Panc1 (cell line): ENCODE measurements at regions not wholly inside any gene's neighbourhood (a gene's known extent, or its start where the extent isn't known, plus 50 kb on each side); places are given as distances from the start of the nearest gene placed in this dataset.

Source experiments
- ATAC-seq: fragments of 200-7000 bp; cut with Tn5 transposase; 2 replicates; pipeline ENCODE4 v1.9.1; 2020; ENCODE audit warnings: mild to moderate bottlenecking, moderate library complexity
- BruUV-seq: library from RNA; stranded (reverse); fragments of 400-500 nt; replicated peaks from 2 replicates; lab custom pipeline; 2021; lab: Mats Ljungman, UMichigan
- CTCF ChIA-PET: fragments of 300-600 bp; sonication (Branson Sonifier 250); formaldehyde crosslinking; loops from one replicate; lab custom pipeline; 2022; ENCODE audit warnings: antibody characterized with exemption; lab: Charles Lee
- POLR2A ChIA-PET: fragments of 300-600 bp; sonication (Branson Sonifier 250); formaldehyde crosslinking; loops from one replicate; lab custom pipeline; 2022; ENCODE audit warnings: antibody characterized with exemption; lab: Charles Lee
- DNase-seq: peaks from one replicate; pipeline ENCODE4 v3.0.0-alpha.2; 2010; ENCODE audit warnings: low read depth, low spot score
- H3K27ac ChIP-seq: 2 replicates; pipeline ENCODE4 v1.5.1; 2011; ENCODE audit warnings: mild to moderate bottlenecking, low read length, inconsistent platforms
- H3K27me3 ChIP-seq: fragments of 200-500 bp; sonication (Bioruptor generic); 2 replicates; pipeline ENCODE4 v1.6.0; 2014; ENCODE audit warnings: low read length, inconsistent platforms; ENCODE audit not compliant: control insufficient read depth, insufficient read depth
- H3K36me3 ChIP-seq: fragments of 200-500 bp; sonication (Bioruptor generic); 2 replicates; pipeline ENCODE4 v1.5.1; 2014; ENCODE audit warnings: inconsistent platforms, mild to moderate bottlenecking, low read length, moderate library complexity; ENCODE audit not compliant: control insufficient read depth, insufficient read depth
- H3K4me1 ChIP-seq: 2 replicates; pipeline ENCODE4 v1.5.1; 2011; ENCODE audit warnings: inconsistent platforms, mild to moderate bottlenecking, low read length, moderate library complexity; ENCODE audit not compliant: control insufficient read depth, insufficient read depth
- H3K4me3 ChIP-seq, 2 experiments: 2 replicates each; pipeline ENCODE4 v1.5.1; 2011 to 2012; ENCODE audit warnings: low read depth in 2 of 2, low read length in 2 of 2, mild to moderate bottlenecking in 2 of 2, inconsistent platforms in 1 of 2, moderate library complexity in 1 of 2
- H3K9me3 ChIP-seq: fragments of 200-500 bp; sonication (Bioruptor generic); 2 replicates; pipeline ENCODE4 v1.5.1; 2014; ENCODE audit warnings: low read depth, mild to moderate bottlenecking, inconsistent platforms, low read length, moderate library complexity; ENCODE audit not compliant: control insufficient read depth, insufficient read depth
- POLR2AphosphoS5 ChIP-seq: IDR thresholded peaks from 2 replicates; pipeline ENCODE4 v1.6.1; 2012; ENCODE audit warnings: mild to moderate bottlenecking, low read depth, low read length, moderate library complexity
- SIN3A ChIP-seq: IDR thresholded peaks from 2 replicates; pipeline ENCODE4 v1.6.1; 2012; ENCODE audit warnings: low read depth, mild to moderate bottlenecking, low read length, moderate library complexity, borderline replicate concordance; ENCODE audit not compliant: insufficient read depth
- TCF7L2 ChIP-seq: IDR thresholded peaks from 2 replicates; pipeline ENCODE4 v1.6.1; 2011; ENCODE audit warnings: mild to moderate bottlenecking, low read depth, low read length, inconsistent platforms
- in situ Hi-C: cut with HindIII; loops from 2 replicates; pipeline ENCODE4 v1.10.0; 2016; ENCODE audit warnings: low sequenced_read_pairs, low pct_unique_long_range_greater_than_20kb
- intact Hi-C: fragments of 100-400 bp; cut with micrococcal nuclease; formaldehyde crosslinking; loops from one replicate; pipeline ENCODE4 v1.10.0; 2022; ENCODE audit not compliant: unreplicated experiment
- TF ChIP-seq, protein P1 (sequence below): fragments of 450-650 bp; IDR thresholded peaks from 2 replicates; pipeline ENCODE4 v1.5.1; 2017; ENCODE audit warnings: mild to moderate bottlenecking
- TF ChIP-seq, protein P2 (sequence below), 2 experiments: IDR thresholded peaks; 2 replicates each; pipeline ENCODE4 v1.6.1; 2011 to 2012; ENCODE audit warnings: low read depth in 2 of 2, control low read depth in 1 of 2, low read length in 1 of 2, mild to moderate bottlenecking in 1 of 2, moderate library complexity in 1 of 2; ENCODE audit not compliant: insufficient read depth in 1 of 2

DNA sequence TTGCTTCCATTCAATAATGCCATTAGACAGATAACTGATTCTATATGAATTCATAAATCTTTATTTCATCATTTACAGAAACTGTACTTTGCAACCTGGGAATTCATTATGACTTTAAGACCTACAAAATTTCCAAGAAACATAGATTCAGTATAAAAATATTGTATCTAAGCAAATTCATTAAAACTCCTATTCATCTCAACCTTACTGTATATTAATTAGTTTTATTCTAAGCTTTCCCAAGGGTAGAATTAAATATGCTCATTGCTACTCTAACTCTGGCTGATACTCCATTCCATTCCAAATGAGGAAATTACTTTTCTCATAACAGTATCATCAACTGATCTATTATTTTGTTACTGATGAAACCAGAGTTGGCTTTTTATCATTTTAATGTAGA lies 473.0 kb upstream of the LRRTM4 start:
- no TSS peak for BruUV-seq
- ATAC-seq (no peak), DNase-seq (no peak)
- Histone ChIP-seq H3K27me3 (no peaks in the 10 kb centered on the region), H3K9me3 (no peaks in the 10 kb centered on the region), H3K27ac (no peak overlapping the region), H3K4me3 (no peak overlapping the region), H3K36me3 (no peaks in the 10 kb centered on the region), H3K4me1 (no peaks in the 10 kb centered on the region)
- TF ChIP-seq TCF7L2, result no peak
- POLR2A ChIA-PET, result no interaction called here
- CTCF ChIA-PET, result no interaction called here
- intact Hi-C loops (no loop called here), in situ Hi-C loops (no loop called here)

DNA sequence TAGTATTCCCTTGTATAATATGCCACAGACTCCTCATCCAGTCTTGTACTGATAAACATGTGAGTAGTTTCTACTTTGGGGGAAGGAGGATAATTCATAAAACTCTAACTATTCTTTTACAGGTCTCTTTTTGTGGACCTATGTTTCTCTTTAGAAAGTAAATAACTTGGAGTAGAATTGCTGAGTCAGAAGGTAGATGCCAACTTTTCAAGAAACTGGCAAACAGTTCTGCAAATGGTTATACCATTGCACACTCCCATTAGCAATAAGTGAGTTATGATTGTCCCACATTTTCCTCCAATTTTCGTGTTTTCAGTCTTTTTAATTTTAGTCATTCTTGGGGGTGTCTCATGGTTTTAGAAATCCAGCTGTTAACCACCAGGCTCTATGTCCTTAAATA lies 477.2 kb upstream of the LRRTM4 start:
- POLR2A ChIA-PET, result no interaction called here
- Histone ChIP-seq H3K4me1 (no peaks in the 10 kb centered on the region), H3K27me3 (no peaks in the 10 kb centered on the region), H3K9me3 (no peaks in the 10 kb centered on the region), H3K4me3 (no peak overlapping the region), H3K36me3 (no peaks in the 10 kb centered on the region), H3K27ac (no peak overlapping the region)
- in situ Hi-C loops (no loop called here), intact Hi-C loops (no loop called here)
- BruUV-seq, result no TSS peak
- CTCF ChIA-PET, result no interaction called here
- TF ChIP-seq SIN3A (no peak), POLR2AphosphoS5 (no peak), TCF7L2 (no peak)
- TF ChIP-seq, protein P1, sequence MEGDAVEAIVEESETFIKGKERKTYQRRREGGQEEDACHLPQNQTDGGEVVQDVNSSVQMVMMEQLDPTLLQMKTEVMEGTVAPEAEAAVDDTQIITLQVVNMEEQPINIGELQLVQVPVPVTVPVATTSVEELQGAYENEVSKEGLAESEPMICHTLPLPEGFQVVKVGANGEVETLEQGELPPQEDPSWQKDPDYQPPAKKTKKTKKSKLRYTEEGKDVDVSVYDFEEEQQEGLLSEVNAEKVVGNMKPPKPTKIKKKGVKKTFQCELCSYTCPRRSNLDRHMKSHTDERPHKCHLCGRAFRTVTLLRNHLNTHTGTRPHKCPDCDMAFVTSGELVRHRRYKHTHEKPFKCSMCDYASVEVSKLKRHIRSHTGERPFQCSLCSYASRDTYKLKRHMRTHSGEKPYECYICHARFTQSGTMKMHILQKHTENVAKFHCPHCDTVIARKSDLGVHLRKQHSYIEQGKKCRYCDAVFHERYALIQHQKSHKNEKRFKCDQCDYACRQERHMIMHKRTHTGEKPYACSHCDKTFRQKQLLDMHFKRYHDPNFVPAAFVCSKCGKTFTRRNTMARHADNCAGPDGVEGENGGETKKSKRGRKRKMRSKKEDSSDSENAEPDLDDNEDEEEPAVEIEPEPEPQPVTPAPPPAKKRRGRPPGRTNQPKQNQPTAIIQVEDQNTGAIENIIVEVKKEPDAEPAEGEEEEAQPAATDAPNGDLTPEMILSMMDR, result no peak
- TF ChIP-seq, protein P2, sequence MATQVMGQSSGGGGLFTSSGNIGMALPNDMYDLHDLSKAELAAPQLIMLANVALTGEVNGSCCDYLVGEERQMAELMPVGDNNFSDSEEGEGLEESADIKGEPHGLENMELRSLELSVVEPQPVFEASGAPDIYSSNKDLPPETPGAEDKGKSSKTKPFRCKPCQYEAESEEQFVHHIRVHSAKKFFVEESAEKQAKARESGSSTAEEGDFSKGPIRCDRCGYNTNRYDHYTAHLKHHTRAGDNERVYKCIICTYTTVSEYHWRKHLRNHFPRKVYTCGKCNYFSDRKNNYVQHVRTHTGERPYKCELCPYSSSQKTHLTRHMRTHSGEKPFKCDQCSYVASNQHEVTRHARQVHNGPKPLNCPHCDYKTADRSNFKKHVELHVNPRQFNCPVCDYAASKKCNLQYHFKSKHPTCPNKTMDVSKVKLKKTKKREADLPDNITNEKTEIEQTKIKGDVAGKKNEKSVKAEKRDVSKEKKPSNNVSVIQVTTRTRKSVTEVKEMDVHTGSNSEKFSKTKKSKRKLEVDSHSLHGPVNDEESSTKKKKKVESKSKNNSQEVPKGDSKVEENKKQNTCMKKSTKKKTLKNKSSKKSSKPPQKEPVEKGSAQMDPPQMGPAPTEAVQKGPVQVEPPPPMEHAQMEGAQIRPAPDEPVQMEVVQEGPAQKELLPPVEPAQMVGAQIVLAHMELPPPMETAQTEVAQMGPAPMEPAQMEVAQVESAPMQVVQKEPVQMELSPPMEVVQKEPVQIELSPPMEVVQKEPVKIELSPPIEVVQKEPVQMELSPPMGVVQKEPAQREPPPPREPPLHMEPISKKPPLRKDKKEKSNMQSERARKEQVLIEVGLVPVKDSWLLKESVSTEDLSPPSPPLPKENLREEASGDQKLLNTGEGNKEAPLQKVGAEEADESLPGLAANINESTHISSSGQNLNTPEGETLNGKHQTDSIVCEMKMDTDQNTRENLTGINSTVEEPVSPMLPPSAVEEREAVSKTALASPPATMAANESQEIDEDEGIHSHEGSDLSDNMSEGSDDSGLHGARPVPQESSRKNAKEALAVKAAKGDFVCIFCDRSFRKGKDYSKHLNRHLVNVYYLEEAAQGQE (IDR thresholded peaks at IDR 0.05; ENCODE audit: insufficient read depth in 1 of 2, low read depth in 2 of 2, low read length in 1 of 2), result no peak
- DNase-seq, result no peak
- ATAC-seq, result no peak

DNA sequence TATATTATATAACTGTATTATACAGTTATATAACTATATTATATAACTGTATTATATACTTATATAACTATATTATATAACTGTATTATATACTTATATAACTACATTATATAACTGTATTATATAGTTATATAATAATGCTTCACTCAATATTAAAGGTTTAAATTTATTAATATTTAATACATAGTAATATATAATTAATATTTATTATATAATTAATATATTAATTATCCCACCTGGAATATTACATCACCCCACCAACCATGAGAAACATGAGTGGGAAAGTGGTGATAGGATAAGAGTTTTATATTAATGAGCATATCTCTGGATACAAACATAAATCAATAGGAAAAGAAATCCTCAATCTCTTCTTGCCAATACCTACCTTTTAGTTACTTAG lies 487.1 kb upstream of the LRRTM4 start:
- Histone ChIP-seq H3K27ac (no peak overlapping the region), H3K4me3 (no peak overlapping the region), H3K4me1 (no peaks in the 10 kb centered on the region), H3K27me3 (no peaks in the 10 kb centered on the region), H3K36me3 (no peaks in the 10 kb centered on the region), H3K9me3 (no peaks in the 10 kb centered on the region)
- intact Hi-C loops (no loop called here), in situ Hi-C loops (no loop called here)
- POLR2A ChIA-PET, result no interaction called here
- TF ChIP-seq SIN3A (no peak), TCF7L2 (no peak), POLR2AphosphoS5 (no peak)
- TF ChIP-seq, protein P2 (IDR thresholded peaks at IDR 0.05; ENCODE audit: insufficient read depth in 1 of 2, low read depth in 2 of 2, low read length in 1 of 2), result no peak
- TF ChIP-seq, protein P1, result no peak
- ATAC-seq (no peak), DNase-seq (no peak)
- CTCF ChIA-PET, result no interaction called here
- BruUV-seq, result no TSS peak
